ENCODE measurements at regions not wholly inside any gene's neighbourhood (a gene's known extent, or its start where the extent isn't known, plus 50 kb on each side); places are given as distances from the start of the nearest gene placed in this dataset.

- H3K27ac ChIP-seq (ENCODE audit: low read depth in 1 of 2, low read length in 2 of 2), result no peak overlapping the region
- H3K36me3 ChIP-seq (ENCODE audit: control insufficient read depth in 1 of 2, insufficient read depth in 2 of 2, low read length in 1 of 2), result no peaks in the 10 kb centered on the region
- no peaks in the 10 kb centered on the region for H3K27me3 ChIP-seq (ENCODE audit: control insufficient read depth in 1 of 2, insufficient read depth in 2 of 2, low read length in 1 of 2)
- peaks cover 3% of the 10 kb centered on the region for H3K9me3 ChIP-seq (ENCODE audit: control insufficient read depth, low read length)
- intact Hi-C loops (cut with DNase I), result no loop called here
- ATAC-seq (ENCODE audit: low FRiP score) (no peak), DNase-seq (no peak)
- 52 to 59% methylated on average over 1 of the region's 1 CpG for WGBS, 2 donors
- no peak overlapping the region for H3K4me3 ChIP-seq (ENCODE audit: low read length in 2 of 2)
- H3K4me1 ChIP-seq (ENCODE audit: control insufficient read depth in 1 of 2, insufficient read depth in 2 of 2, low read length in 2 of 2), result no peaks in the 10 kb centered on the region
These were observed 305.7 kb upstream of the XYLT1 start for GRCh38 chr16:17776465-17776864.

GRCh38 chr16:17775061-17775460 lies 304.3 kb upstream of the XYLT1 start:
- H3K4me1 ChIP-seq (ENCODE audit: control insufficient read depth in 1 of 2, insufficient read depth in 2 of 2, low read length in 2 of 2), result no peaks in the 10 kb centered on the region
- intact Hi-C loops (cut with DNase I), result no loop called here
- no peaks in the 10 kb centered on the region for H3K36me3 ChIP-seq (ENCODE audit: control insufficient read depth in 1 of 2, insufficient read depth in 2 of 2, low read length in 1 of 2)
- no peak for DNase-seq
- no peak overlapping the region for H3K27ac ChIP-seq (ENCODE audit: low read depth in 1 of 2, low read length in 2 of 2)
- no peaks in the 10 kb centered on the region for H3K27me3 ChIP-seq (ENCODE audit: control insufficient read depth in 1 of 2, insufficient read depth in 2 of 2, low read length in 1 of 2)
- WGBS, 2 donors, result 53 to 55% methylated on average over 4 of the region's 4 CpGs
- peaks cover 4% of the 10 kb centered on the region for H3K9me3 ChIP-seq (ENCODE audit: control insufficient read depth, low read length)
- ATAC-seq (ENCODE audit: low FRiP score), result no peak
- H3K4me3 ChIP-seq (ENCODE audit: low read length in 2 of 2), result no peak overlapping the region

- intact Hi-C loops (cut with DNase I), result no loop called here
- ATAC-seq (ENCODE audit: low FRiP score), result no peak
- WGBS, 2 donors, result 31 to 35% methylated on average over 10 of the region's 10 CpGs
- Histone ChIP-seq H3K4me1 (ENCODE audit: control insufficient read depth in 1 of 2, insufficient read depth in 2 of 2, low read length in 2 of 2) (no peaks in the 10 kb centered on the region), H3K4me3 (ENCODE audit: low read length in 2 of 2) (no peak overlapping the region), H3K36me3 (ENCODE audit: control insufficient read depth in 1 of 2, insufficient read depth in 2 of 2, low read length in 1 of 2) (no peaks in the 10 kb centered on the region), H3K27ac (ENCODE audit: low read depth in 1 of 2, low read length in 2 of 2) (no peak overlapping the region), H3K27me3 (ENCODE audit: control insufficient read depth in 1 of 2, insufficient read depth in 2 of 2, low read length in 1 of 2) (no peaks in the 10 kb centered on the region), H3K9me3 (ENCODE audit: control insufficient read depth, low read length) (peaks cover 4% of the 10 kb centered on the region)
- DNase-seq, result no peak
These were observed 302.9 kb upstream of the XYLT1 start for GRCh38 chr16:17773698-17774101.

GRCh38 chr16:17770104-17770503 lies 299.3 kb upstream of the XYLT1 start:
- intact Hi-C loops (cut with DNase I), result no loop called here
- 86 to 91% methylated on average over 2 of the region's 2 CpGs for WGBS, 2 donors

GRCh38 chr16:17769065-17769464 lies 298.3 kb upstream of the XYLT1 start:
- DNase-seq (no peak), ATAC-seq (ENCODE audit: low FRiP score) (no peak)
- Histone ChIP-seq H3K27me3 (ENCODE audit: control insufficient read depth in 1 of 2, insufficient read depth in 2 of 2, low read length in 1 of 2) (no peaks in the 10 kb centered on the region), H3K27ac (ENCODE audit: low read depth in 1 of 2, low read length in 2 of 2) (no peak overlapping the region), H3K36me3 (ENCODE audit: control insufficient read depth in 1 of 2, insufficient read depth in 2 of 2, low read length in 1 of 2) (no peaks in the 10 kb centered on the region), H3K4me3 (ENCODE audit: low read length in 2 of 2) (no peak overlapping the region), H3K4me1 (ENCODE audit: control insufficient read depth in 1 of 2, insufficient read depth in 2 of 2, low read length in 2 of 2) (no peaks in the 10 kb centered on the region), H3K9me3 (ENCODE audit: control insufficient read depth, low read length) (peaks cover 2% of the 10 kb centered on the region)
- WGBS, 2 donors, result 65 to 72% methylated on average over 1 of the region's 1 CpG
- intact Hi-C loops (cut with DNase I), result no loop called here

More at GRCh38 chr16:17770104-17770503, 299.3 kb upstream of the XYLT1 start:
- Histone ChIP-seq H3K9me3 (ENCODE audit: control insufficient read depth, low read length) (peaks cover 2% of the 10 kb centered on the region), H3K27ac (ENCODE audit: low read depth in 1 of 2, low read length in 2 of 2) (no peak overlapping the region), H3K4me1 (ENCODE audit: control insufficient read depth in 1 of 2, insufficient read depth in 2 of 2, low read length in 2 of 2) (no peaks in the 10 kb centered on the region), H3K27me3 (ENCODE audit: control insufficient read depth in 1 of 2, insufficient read depth in 2 of 2, low read length in 1 of 2) (no peaks in the 10 kb centered on the region), H3K36me3 (ENCODE audit: control insufficient read depth in 1 of 2, insufficient read depth in 2 of 2, low read length in 1 of 2) (no peaks in the 10 kb centered on the region), H3K4me3 (ENCODE audit: low read length in 2 of 2) (no peak overlapping the region)
- DNase-seq (no peak), ATAC-seq (ENCODE audit: low FRiP score) (no peak)

- H3K27ac ChIP-seq (ENCODE audit: low read depth in 1 of 2, low read length in 2 of 2), result no peak overlapping the region
- ATAC-seq (ENCODE audit: low FRiP score), result no peak
- intact Hi-C loops (cut with DNase I), result no loop called here
- DNase-seq, result no peak
- 0 to 4% methylated on average over 1 of the region's 1 CpG for WGBS, 2 donors
- H3K9me3 ChIP-seq (ENCODE audit: control insufficient read depth, low read length), result peaks cover 2% of the 10 kb centered on the region
- H3K4me3 ChIP-seq (ENCODE audit: low read length in 2 of 2), result no peak overlapping the region
- H3K36me3 ChIP-seq (ENCODE audit: control insufficient read depth in 1 of 2, insufficient read depth in 2 of 2, low read length in 1 of 2), result no peaks in the 10 kb centered on the region
- H3K27me3 ChIP-seq (ENCODE audit: control insufficient read depth in 1 of 2, insufficient read depth in 2 of 2, low read length in 1 of 2), result no peaks in the 10 kb centered on the region
- no peaks in the 10 kb centered on the region for H3K4me1 ChIP-seq (ENCODE audit: control insufficient read depth in 1 of 2, insufficient read depth in 2 of 2, low read length in 2 of 2)
These were observed 297.5 kb upstream of the XYLT1 start for GRCh38 chr16:17768257-17768656.

- Histone ChIP-seq H3K4me1 (ENCODE audit: control insufficient read depth in 1 of 2, insufficient read depth in 2 of 2, low read length in 2 of 2) (no peaks in the 10 kb centered on the region), H3K36me3 (ENCODE audit: control insufficient read depth in 1 of 2, insufficient read depth in 2 of 2, low read length in 1 of 2) (no peaks in the 10 kb centered on the region), H3K4me3 (ENCODE audit: low read length in 2 of 2) (no peak overlapping the region), H3K27me3 (ENCODE audit: control insufficient read depth in 1 of 2, insufficient read depth in 2 of 2, low read length in 1 of 2) (no peaks in the 10 kb centered on the region), H3K9me3 (ENCODE audit: control insufficient read depth, low read length) (peaks cover 2% of the 10 kb centered on the region), H3K27ac (ENCODE audit: low read depth in 1 of 2, low read length in 2 of 2) (no peak overlapping the region)
- DNase-seq, result no peak
- intact Hi-C loops (cut with DNase I), result no loop called here
- WGBS, 2 donors, result 47 to 49% methylated on average over 2 of the region's 2 CpGs
- ATAC-seq (ENCODE audit: low FRiP score), result no peak
These were observed 295.3 kb upstream of the XYLT1 start for GRCh38 chr16:17766012-17766411.

GRCh38 chr16:17759451-17760390 lies 289.0 kb upstream of the XYLT1 start:
- no peak overlapping the region for H3K4me3 ChIP-seq (ENCODE audit: low read length in 2 of 2)
- 21 to 40% methylated on average over 9 of the region's 9 CpGs for WGBS, 2 donors
- no peaks in the 10 kb centered on the region for H3K36me3 ChIP-seq (ENCODE audit: control insufficient read depth in 1 of 2, insufficient read depth in 2 of 2, low read length in 1 of 2)
- intact Hi-C loops (cut with DNase I), result no loop called here
- peaks cover 2% of the 10 kb centered on the region for H3K9me3 ChIP-seq (ENCODE audit: control insufficient read depth, low read length)
- H3K27ac ChIP-seq (ENCODE audit: low read depth in 1 of 2, low read length in 2 of 2), result no peak overlapping the region
- ATAC-seq (ENCODE audit: low FRiP score) (no peak), DNase-seq (no peak)
- no peaks in the 10 kb centered on the region for H3K4me1 ChIP-seq (ENCODE audit: control insufficient read depth in 1 of 2, insufficient read depth in 2 of 2, low read length in 2 of 2)
- no peaks in the 10 kb centered on the region for H3K27me3 ChIP-seq (ENCODE audit: control insufficient read depth in 1 of 2, insufficient read depth in 2 of 2, low read length in 1 of 2)

- H3K36me3 ChIP-seq (ENCODE audit: control insufficient read depth in 1 of 2, insufficient read depth in 2 of 2, low read length in 1 of 2), result no peaks in the 10 kb centered on the region
- no peaks in the 10 kb centered on the region for H3K4me1 ChIP-seq (ENCODE audit: control insufficient read depth in 1 of 2, insufficient read depth in 2 of 2, low read length in 2 of 2)
- intact Hi-C loops (cut with DNase I), result no loop called here
- no peak overlapping the region for H3K27ac ChIP-seq (ENCODE audit: low read depth in 1 of 2, low read length in 2 of 2)
- no peak overlapping the region for H3K4me3 ChIP-seq (ENCODE audit: low read length in 2 of 2)
- ATAC-seq (ENCODE audit: low FRiP score) (no peak), DNase-seq (no peak)
- peaks cover 2% of the 10 kb centered on the region for H3K9me3 ChIP-seq (ENCODE audit: control insufficient read depth, low read length)
- no peaks in the 10 kb centered on the region for H3K27me3 ChIP-seq (ENCODE audit: control insufficient read depth in 1 of 2, insufficient read depth in 2 of 2, low read length in 1 of 2)
- 27 to 29% methylated on average over 4 of the region's 4 CpGs for WGBS, 2 donors
These were observed 287.0 kb upstream of the XYLT1 start for GRCh38 chr16:17757808-17758207.
